HepG2 (cell line): ENCODE measurements at regions not wholly inside any gene's neighbourhood (a gene's known extent, or its start where the extent isn't known, plus 50 kb on each side); places are given as distances from the start of the nearest gene placed in this dataset.

ENCODE experiments used
- POLR2AphosphoS5 ChIP-seq: IDR thresholded peaks from 2 replicates; pipeline ENCODE4 v1.6.1; 2012; ENCODE audit warnings: low read depth, low read length
- TF ChIP-seq, protein P1 (sequence below): sonication (generic); formaldehyde crosslinking; IDR thresholded peaks from 2 replicates; pipeline ENCODE4 v1.8.1; 2023; ENCODE audit warnings: missing genetic modification reagents, inconsistent platforms, borderline replicate concordance

DNA sequence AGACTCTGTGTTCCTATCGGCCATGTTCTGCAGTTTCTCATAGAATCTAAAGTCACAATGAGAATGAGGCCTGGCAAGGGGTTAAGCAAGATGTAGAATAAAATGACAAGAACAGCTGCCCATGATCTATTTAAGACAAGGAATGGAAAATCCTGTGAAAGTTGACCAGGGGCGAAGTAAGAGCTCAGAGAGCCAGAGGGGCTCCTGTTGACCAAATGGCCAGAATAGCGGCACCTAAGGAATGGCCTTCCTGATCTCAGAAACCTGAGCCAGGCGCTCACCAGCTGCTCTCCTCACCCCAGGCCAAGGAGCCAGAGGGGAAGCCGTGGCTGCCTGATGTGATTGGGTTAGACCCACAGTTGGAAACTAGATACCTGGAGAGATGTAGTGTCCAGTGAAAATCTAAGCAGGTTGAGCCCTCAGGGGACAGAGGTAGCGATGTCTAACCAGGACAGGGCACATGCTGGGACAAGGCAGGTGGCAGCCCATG, 106.1 kb upstream of the NDN start:
- TF ChIP-seq POLR2AphosphoS5: no peak
- TF ChIP-seq, protein P1, sequence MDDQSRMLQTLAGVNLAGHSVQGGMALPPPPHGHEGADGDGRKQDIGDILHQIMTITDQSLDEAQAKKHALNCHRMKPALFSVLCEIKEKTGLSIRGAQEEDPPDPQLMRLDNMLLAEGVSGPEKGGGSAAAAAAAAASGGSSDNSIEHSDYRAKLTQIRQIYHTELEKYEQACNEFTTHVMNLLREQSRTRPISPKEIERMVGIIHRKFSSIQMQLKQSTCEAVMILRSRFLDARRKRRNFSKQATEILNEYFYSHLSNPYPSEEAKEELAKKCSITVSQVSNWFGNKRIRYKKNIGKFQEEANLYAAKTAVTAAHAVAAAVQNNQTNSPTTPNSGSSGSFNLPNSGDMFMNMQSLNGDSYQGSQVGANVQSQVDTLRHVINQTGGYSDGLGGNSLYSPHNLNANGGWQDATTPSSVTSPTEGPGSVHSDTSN (CRISPR knock-in tag): no peak
